NCI-H1105 (cell line): ENCODE measurements at regions not wholly inside any gene's neighbourhood (a gene's known extent, or its start where the extent isn't known, plus 50 kb on each side); places are given as distances from the start of the nearest gene placed in this dataset.

ENCODE experiments used
- DNase-seq: peaks from one replicate; lab custom pipeline; 2025; lab: John Stamatoyannopoulos, UW

DNA sequence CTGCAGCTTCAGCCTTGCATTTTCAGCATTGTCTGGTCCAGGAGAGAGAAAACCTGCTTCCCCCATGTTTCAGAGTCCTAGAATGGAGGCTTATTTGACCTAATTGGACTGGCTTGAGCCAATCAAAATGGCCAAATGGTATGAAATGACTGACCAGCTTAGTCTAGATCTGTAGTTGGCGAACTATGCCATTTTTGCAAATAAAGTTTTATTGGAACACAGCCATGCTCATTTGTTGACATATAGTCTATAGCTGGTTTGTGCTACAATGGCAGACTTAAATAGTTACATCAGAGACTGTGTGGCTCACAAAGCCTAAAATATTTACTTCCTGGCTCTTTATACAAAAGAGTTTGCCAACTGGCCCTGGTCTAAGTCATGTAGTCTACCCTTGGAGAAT lies 180.8 kb downstream of the HS3ST3B1 start:
- no peak for DNase-seq

DNA sequence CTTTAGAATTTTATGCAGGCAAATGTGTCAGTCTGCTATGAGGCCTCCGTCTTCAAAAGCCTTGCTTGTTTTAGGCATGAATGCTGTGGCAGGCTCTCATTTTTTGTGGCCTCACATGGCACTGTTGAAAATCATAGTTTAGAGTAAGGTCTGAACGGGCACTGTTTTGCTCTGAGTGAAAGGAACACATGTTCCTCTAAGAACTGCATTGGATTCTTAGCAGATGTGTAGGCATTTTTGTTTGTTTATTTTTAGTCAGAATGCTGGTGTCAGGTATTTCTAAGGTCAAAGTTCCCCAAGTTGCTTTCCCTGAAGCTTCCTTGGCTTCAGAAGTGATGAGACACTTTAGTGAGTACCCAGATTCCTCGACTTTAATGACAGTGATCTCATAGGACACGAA lies 173.7 kb downstream of the HS3ST3B1 start:
- DNase-seq, result no peak

DNA sequence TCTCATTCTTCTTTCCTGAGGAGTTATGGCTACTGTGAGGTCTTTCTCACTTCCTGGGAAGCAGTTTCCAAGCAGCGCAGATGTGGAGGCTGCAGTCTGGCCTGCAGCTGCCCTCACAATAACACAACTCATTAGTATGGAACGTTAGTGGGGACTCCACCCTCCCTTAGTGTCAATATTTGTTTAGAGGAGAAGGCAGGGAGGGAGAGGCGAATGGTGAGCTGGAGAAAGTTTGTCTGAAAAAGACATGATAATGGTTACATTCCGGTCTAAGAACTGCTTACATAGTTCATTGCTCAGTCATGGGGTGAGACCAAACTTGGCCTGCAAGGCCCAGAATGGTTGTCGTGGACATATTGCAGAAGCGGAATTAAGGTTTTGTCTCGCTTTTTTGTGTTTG lies 170.2 kb downstream of the HS3ST3B1 start:
- DNase-seq, result no peak

DNA sequence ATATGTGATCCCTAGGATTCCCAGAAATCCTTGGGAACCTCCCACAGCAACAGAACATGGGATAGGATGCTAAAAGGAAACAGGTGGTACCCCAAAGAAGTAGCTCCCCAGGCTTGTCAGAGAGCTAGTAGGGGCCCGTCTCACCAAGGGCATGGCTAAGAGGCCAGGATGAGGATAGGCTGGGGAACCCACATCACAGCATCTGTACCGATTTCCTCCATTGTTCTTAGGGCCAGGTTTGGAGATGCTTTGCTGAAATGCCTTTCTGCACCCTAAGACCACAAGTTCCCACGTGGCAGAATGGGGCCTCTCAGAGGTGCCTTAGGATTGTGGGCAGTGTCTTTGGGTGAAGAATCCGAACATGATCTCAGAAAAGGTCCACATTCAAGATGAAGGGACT lies 169.5 kb downstream of the HS3ST3B1 start:
- no peak for DNase-seq

DNA sequence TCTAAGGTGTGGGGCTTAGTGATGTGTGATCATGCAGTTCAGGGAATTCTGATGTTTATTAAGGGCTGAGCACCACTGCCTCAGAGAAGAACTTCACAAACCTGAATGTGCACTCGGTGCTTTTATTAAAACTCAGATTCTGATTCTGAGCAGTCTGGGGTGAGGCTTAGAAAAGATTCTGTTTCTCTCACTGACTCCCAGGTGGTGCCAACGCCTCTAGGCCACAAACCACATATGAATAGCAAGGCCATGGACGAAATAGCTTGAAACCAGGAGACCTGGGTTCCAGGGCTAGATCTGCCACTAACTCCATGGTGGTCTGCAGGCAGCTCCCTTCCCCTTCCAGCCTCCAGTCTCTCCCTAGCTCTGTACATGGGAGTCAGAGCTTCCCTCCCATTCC lies 169.1 kb downstream of the HS3ST3B1 start:
- no peak for DNase-seq

DNA sequence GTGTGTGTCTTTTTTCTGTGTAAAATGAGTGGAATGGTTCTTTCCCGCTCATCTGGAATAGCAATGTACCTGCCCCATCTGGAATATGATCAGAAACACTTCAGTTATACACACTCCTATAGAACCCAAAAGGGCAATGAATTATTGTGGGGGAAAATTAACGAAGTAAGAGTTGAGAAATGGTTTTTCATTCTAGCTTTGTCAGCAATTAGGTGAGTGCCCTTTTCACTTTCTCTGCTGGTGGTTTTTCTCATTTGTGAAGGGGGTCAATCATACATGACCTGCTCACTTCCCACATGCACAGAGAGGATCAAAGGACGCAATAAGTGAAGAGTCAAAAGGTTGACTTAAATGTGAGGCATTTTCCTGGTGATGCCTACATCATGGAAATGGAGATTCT lies 168.0 kb downstream of the HS3ST3B1 start:
- no peak for DNase-seq

DNA sequence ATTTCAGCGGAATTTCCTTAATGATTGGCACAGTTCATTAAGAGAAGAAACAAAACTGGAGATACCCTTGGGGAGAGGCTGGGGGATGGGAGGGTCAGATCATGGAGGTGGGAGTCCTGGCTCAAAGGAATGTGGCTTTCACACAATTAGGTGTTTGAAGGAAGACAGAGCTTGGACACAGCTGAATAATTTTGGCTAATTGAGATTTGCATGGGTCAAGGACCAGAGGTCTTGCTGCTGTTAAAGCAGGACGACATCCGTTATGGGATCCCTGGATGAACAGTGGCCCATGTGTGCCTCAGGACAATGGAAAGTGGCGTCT lies 160.3 kb downstream of the HS3ST3B1 start:
- no peak for DNase-seq

DNA sequence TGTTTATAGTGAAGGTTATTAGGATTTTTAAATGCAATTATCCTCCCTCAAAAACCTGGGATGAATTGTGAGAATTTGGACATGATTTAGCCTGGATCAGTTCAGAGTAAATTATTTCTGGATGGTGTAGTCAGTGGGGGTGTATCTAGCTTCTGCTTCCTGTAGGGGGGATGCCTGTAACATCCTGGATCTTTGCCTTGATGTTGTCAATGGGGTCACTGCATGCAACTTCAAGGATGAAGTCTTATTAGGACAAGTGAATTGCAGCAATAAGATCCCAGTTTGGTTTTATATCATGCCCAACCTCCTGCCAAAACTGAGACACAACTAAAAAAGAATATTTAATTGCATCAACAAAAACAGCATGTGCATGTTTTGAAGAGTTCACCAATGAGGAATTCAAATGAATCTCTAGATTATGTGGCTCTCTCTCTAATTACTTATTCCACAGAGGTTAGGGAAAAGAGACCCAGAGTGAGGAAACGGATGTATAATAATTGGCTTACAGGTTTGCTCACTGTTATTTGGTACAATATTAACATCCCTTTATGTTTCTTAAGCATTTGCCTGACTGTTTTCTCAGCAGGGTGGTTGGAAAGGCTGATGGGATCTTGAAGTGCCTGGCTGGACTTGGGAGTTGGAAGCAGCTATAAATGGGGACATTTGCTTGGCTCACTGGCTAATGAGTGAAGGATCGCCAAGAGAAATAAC lies 159.8 kb downstream of the HS3ST3B1 start:
- no peak for DNase-seq

DNA sequence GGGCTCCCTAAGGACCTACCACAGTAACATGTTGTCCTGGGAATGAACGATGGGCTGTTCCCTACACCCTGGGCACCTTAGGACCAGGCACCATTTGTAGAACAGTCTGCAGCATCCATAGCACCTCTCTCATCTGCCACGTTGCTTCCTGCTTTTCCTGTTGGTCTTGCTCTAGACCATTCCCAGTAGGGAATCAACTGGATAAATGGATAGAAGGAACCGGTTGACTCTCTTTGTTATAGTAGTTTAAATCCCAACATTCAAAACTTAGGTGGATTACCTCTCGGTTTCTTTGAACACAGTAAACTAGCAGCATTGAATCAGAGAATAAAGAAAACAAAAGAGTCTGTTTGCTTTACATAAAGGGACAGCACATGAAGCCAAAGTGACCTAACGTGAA lies 159.1 kb downstream of the HS3ST3B1 start:
- DNase-seq, result no peak

DNA sequence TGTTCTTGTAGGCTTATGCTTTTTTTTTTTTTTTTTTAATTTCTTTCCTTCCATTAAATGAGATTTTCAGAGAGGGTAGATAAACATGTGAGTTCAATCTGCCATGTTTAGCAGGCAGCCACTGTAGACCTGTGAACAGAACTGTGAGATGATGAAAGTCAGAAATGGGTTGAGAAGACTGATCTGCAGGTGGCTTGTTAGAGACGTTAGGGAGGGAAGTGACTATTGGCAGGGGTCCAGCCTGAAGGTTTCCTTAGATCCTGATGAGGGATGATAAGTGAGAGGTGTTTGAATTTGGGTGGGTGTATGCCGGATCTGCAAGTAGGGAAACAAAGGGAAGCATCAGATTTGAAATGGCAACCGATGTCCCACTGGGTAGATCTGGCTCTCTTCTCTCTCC lies 157.8 kb downstream of the HS3ST3B1 start:
- DNase-seq, result no peak

DNA sequence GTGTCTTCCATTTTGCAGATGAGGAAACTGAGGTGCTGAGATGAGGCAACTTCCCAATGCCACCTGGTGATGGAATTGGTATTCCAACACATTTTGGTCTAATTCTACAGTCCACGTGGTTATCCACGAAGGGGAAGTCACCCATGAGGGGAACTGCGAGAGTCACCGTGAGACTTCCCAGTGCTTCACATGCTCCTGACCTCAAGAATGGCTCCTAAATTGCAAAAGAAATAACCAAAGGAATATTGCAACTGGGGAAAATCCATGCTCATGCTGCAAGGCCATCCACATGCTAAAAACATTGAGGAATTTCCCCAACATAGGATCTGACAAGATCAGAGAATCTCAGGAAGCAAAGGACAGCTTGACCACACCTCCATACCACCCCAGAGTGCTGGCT lies 153.9 kb downstream of the HS3ST3B1 start:
- DNase-seq, result no peak

DNA sequence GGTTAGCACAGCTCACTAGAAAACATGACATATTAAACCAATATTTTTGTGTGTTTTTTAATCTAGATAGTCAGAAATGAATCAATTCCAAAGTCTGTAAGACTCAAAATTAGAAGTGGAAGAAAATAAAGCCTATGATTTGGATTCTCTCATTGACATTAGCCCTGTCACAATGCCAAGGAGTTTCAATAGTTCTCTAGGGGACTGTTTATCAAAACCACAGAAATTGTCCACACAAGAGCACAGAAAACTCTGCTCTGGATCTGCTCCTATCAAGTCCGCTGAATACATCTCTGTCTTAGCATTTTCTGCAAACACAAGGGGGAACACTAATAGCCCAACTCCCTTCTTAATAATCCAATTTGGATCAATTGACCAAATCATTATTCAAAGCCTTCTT lies 152.0 kb downstream of the HS3ST3B1 start:
- DNase-seq, result no peak

DNA sequence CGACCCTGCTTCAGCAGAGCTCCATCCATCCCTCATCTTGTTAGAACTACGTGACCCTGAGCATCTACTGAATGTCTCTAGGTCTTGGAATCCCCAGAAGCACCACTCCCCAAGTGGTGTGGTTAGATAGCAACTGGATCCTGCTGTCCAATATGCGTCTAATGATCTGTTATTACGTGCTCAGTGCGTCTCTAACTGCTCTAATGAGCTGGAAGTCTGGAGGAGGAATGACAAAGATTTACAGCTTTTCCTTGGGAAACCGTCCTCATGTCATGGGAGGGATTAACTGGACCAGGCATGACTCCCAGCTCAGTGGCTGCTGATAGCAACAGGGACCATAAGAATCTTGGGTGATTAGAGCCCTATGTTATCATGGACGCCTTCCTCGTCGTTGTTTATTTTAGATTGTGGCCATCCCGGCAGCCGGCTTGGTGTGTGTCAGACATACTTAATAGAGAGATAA lies 150.9 kb downstream of the HS3ST3B1 start:
- no peak for DNase-seq

DNA sequence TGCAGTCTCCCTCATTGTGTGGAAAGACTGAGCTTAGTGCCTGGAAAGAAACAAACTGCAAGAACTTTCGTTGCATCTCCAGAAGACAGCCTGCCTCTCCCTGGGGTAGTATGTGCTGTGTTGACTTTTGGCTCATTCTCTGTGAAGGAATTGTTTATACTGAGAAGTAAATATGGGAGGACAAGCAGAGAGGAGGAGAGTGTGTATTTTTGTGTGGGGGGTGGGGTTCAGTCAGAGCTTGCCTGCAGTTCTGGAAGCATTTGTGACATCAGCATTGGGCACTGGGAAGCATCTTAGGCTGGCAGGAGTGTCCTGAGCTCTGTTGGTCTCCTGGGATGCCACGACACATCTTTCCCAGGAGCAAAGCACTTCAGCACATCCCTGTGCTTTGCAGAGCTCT lies 147.9 kb downstream of the HS3ST3B1 start:
- no peak for DNase-seq

DNA sequence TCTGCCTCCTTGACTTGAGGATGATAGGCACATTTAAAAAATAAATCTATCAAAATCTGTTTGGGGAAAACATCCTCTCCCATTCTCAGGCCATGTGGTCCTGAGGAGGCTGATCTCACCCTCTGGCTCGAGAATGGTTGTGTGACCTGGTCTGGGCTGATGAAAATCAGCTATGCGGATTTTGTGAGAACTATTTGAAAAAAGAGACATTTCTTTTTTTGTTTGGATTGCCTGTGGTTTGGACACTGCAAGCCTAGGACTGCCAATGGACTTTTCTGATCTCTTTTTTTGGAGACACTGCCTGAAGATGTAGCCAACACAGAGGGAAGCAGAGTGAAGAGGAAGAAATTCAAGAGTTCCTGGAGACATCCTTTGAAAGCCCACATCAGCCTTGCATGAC lies 145.9 kb downstream of the HS3ST3B1 start:
- no peak for DNase-seq

DNA sequence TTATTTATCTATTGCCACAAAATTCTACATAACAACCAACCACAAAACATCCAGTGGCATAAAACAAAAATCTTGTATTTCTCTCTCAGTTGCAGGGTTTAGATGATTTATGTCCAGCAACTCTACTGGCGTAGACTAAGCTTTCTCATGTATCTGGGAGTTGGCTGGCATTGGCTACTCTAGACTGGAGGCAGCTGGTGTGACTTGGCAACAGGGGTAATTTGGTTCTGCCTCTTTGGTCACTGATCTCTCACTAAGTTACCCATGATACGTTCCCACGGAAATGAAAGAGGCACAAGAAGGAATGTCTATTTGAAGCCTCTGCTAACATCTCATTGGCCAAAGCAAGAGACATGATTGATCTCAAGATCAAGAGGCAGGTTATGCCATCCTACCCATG lies 144.0 kb downstream of the HS3ST3B1 start:
- no peak for DNase-seq

DNA sequence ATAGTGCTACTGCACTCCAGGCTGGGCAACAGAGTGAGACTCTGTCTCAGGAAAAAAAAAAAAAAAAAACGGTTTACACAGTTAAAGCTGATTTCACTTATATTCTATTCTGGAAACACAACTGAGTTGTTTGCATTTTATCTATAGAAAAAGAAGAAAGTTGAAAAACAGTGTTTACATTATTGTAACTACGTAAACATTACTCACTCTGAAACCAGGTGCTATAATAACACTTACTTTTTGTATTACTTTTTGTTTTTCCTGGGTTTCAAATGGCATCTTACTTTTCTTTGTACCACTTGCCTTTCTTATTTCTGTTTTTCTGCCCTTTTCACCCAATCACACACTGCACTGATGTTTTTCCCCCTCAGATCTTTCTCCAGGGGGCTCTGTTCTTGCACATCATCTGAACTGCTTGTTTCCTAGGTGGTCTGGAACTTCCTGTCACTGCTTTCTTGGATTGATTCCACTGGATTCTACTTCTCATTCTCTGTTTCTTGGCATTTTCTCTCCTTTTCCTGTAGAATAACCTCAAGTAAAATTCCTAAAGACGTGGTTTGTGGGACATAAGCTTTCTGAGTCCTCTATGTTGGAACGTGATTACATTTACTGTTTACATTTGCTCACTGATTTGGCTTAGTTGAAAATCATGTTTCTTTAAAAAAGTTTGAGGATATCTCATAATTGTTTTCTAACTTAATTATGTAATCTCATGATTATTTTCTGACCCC lies 142.1 kb downstream of the HS3ST3B1 start:
- DNase-seq, result no peak

DNA sequence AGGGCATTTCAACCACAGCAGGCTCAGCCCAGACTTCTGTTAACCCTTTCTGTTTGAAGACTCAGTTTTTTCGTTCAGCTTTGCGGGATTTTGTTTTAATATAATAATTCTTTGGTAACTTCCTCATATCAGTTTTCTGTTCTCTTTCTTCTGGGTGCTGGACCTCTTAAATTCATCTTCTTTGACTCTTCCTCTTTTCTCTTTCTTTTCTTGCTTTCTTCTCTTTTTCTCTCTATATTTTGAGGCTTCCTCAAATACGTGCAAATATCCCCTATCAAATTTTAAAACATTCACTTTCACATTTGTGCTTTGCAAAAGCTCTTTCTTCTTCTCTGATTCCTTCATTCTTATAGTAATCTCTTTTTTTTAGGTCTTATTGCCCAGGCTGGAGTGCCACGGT lies 136.3 kb downstream of the HS3ST3B1 start:
- no peak for DNase-seq

DNA sequence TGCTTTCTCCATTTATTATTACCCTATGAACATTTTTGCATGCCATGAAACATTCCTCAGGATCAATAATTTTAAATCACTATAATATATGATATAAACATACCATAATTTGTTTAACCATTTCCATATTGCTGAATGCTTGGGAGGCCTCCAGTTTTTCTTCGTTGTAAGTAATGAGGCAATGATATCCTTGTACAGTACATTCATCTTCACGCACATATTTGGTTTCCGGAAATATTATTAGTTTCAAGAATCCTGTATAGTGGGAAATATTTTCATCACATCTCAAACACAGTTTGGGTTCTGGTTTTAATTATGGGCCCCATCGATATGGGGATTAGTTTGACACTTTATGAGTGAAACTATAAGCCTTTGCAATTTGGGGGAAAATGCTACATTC lies 135.4 kb downstream of the HS3ST3B1 start:
- no peak for DNase-seq

DNA sequence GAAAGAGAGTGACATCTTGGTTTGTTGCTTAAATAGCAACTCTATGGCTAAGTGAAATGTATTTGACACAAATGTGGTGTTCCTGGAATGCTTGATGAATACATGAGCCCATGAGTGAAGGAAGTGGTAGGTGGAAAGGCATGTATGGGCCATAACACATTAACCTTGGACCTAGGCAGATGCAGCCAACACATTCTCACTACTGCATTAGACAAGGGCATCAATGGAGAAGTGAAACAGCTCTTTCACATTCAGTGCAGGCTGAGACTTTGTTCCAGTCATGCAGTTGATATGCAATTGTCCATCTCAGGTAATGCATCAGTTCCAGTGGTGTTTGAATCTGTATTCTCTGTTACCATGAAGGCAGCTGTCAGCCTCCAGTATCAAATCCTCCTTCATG lies 133.6 kb downstream of the HS3ST3B1 start:
- no peak for DNase-seq

DNA sequence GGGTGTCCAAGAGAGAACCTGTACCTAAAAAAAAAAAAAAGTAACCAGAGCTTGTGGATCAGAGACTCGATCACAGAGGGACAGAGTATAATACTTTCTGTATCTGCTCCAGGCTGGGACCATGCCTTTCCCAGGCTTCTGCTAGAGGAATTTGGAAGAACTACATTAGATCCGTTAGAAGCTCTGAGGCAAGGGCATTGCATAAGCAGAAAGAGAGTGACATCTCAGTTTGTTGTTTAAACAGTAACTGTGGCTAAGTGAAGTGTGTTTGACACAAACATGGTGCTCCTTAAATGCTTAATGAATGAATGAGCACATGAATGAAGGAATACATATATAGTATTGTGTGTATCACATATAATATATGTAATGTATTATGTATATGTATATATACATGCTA lies 131.2 kb downstream of the HS3ST3B1 start:
- no peak for DNase-seq

DNA sequence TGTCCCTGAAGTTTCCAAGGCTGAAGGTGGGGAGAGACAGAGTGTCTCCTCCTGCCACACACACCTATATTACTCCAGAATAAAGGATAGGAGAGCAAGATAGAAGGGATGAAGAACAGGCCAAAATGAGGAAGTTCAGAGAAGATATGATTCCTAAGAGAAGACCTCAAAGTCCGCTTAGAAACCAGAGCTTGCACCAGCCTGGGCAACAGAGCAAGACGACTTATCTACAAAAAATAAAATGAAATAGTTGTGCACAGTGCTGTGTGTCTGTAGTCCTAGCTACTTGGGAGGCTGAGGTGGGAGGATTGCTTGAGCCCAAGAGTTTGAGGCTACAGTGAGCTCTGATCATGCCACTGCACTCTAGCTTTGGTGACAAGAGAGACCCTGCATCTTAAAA lies 128.2 kb downstream of the HS3ST3B1 start:
- no peak for DNase-seq

DNA sequence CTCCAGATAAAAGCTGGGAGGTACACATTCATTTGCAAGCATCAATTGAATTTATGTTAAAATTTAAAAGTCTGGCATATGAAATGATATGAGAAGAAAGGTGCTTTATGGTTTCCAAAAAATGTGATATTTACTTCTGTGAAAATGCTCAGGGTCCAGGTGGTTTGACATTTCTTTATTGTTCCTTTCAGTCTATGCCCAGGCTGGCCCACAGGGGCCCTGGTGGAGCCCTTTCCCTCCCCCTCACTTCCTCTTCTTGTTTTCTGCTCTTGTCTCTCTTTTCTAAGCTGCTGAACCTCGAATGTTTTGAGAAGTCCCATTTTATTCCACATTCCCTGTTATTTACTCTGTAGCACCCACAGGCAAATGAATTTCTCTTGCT lies 127.8 kb downstream of the HS3ST3B1 start:
- DNase-seq, result no peak
